Esophagus muscularis mucosa (tissue), 3 donors: ENCODE measurements at regions not wholly inside any gene's neighbourhood (a gene's known extent, or its start where the extent isn't known, plus 50 kb on each side); places are given as distances from the start of the nearest gene placed in this dataset.

Experiments
- CTCF ChIP-seq, 3 experiments: fragments of 200-600 bp in 2 of 3; fragments of 450-650 bp in 1 of 3; sonication (generic) in 2 of 3; IDR thresholded peaks; one replicate each; pipeline ENCODE4 v1.5.1; 2017 to 2019; ENCODE audit warnings: antibody characterized with exemption in 3 of 3, mild to moderate bottlenecking in 2 of 3, moderate library complexity in 1 of 3
- POLR2A ChIP-seq: fragments of 450-650 bp; IDR thresholded peaks from one replicate; pipeline ENCODE4 v1.6.1; 2017; ENCODE audit warnings: antibody characterized with exemption, moderate library complexity, mild to moderate bottlenecking, low read depth

DNA sequence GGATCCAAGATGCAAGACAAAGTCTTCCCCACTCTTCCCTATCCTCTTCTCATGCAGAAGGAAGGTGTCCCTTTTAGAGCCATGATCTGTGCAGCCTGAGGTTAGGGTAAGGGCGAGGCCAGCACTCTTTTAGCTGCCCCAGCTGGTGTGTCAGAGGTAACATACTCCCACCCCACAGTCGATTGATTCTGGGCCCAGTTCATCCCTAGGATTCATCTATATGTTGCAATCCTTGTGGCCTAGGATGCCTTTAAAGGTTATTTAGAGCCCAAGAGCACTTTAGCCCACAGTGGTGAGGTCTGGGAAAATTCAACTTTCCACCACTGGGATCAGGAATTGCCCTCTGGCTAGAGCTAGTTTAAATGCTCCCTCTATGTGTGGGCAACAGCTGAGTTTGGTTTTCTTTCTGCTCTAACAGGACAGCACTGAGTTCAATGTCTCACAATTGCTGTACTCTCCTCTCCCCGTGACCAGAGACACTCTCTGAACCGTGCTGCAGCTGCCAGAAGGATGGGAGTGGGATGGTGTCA, 201.3 kb upstream of the SERP2 start:
- TF ChIP-seq POLR2A, result no peak
- TF ChIP-seq CTCF (IDR thresholded peaks at IDR 0.05), result no peak
